ENCODE measurements at regions not wholly inside any gene's neighbourhood (a gene's known extent, or its start where the extent isn't known, plus 50 kb on each side); places are given as distances from the start of the nearest gene placed in this dataset.

- TF ChIP-seq SPI1 (IDR thresholded peaks at IDR 0.05; ENCODE audit: low read depth, low read length) (no peak), POLR2A (IDR thresholded peaks at IDR 0.05; ENCODE audit: low read depth, low read length) (no peak), POU2F2 (IDR thresholded peaks at IDR 0.05; ENCODE audit: low read depth, low read length) (no peak), TAF1 (IDR thresholded peaks at IDR 0.05; ENCODE audit: low read depth, low read length) (no peak)
Measured at GRCh38 chr3:34599595-34599994, 801.2 kb downstream of the PDCD6IP start.
